Trophoblast cell (in vitro differentiated cells and primary cell): ENCODE measurements at regions not wholly inside any gene's neighbourhood (a gene's known extent, or its start where the extent isn't known, plus 50 kb on each side); places are given as distances from the start of the nearest gene placed in this dataset.
A peak's percentile ranks its signal among the peaks of the same experiment; 100 is the strongest.

Experiments
- DNase-seq, 2 donors: peaks; one replicate each; pipeline ENCODE4 v3.0.0-alpha.2; 2016
- H2AFZ ChIP-seq: 2 replicates; pipeline ENCODE4 v1.6.1; 2013; ENCODE audit warnings: low read length, moderate library complexity, mild to moderate bottlenecking; ENCODE audit not compliant: insufficient read depth, poor library complexity
- H2AK5ac ChIP-seq: 2 replicates; pipeline ENCODE4 v1.6.1; 2013; ENCODE audit warnings: mild to moderate bottlenecking, low read length
- H2BK120ac ChIP-seq: 2 replicates; pipeline ENCODE4 v1.6.1; 2013; ENCODE audit warnings: low read length, mild to moderate bottlenecking, moderate library complexity; ENCODE audit not compliant: insufficient read depth, poor library complexity
- H2BK12ac ChIP-seq: 2 replicates; pipeline ENCODE4 v1.6.1; 2013; ENCODE audit warnings: mild to moderate bottlenecking, low read length, moderate library complexity
- H2BK5ac ChIP-seq: 2 replicates; pipeline ENCODE4 v1.6.1; 2013; ENCODE audit warnings: low read length, low read depth, moderate library complexity, mild to moderate bottlenecking; ENCODE audit not compliant: poor library complexity
- H3K14ac ChIP-seq: 2 replicates; pipeline ENCODE4 v1.6.1; 2013; ENCODE audit warnings: mild to moderate bottlenecking, low read length
- H3K18ac ChIP-seq: 2 replicates; pipeline ENCODE4 v1.6.1; 2013; ENCODE audit warnings: mild to moderate bottlenecking, low read length
- H3K23ac ChIP-seq: 2 replicates; pipeline ENCODE4 v1.6.1; 2013; ENCODE audit warnings: low read length
- H3K27ac ChIP-seq: 2 replicates; pipeline ENCODE4 v1.5.1; 2013; ENCODE audit warnings: low read depth, mild to moderate bottlenecking, inconsistent platforms, low read length, moderate library complexity
- H3K27me3 ChIP-seq: 2 replicates; pipeline ENCODE4 v1.6.1; 2013; ENCODE audit warnings: inconsistent platforms, mild to moderate bottlenecking, low read length, moderate library complexity; ENCODE audit not compliant: insufficient read depth
- H3K36me3 ChIP-seq, 2 experiments: 1 replicate in 1 of 2; 2 replicates in 1 of 2; pipeline ENCODE4 v1.6.1; 2013; ENCODE audit warnings: low read length in 2 of 2, mild to moderate bottlenecking in 2 of 2, moderate library complexity in 1 of 2; ENCODE audit not compliant: insufficient read depth in 2 of 2, control insufficient read depth in 1 of 2
- H3K4ac ChIP-seq: 2 replicates; pipeline ENCODE4 v1.6.1; 2013; ENCODE audit warnings: low read depth, mild to moderate bottlenecking, low read length, moderate library complexity
- H3K4me1 ChIP-seq, 2 experiments: 1 replicate in 1 of 2; 2 replicates in 1 of 2; pipeline ENCODE4 v1.6.1; 2013; ENCODE audit warnings: low read length in 2 of 2, mild to moderate bottlenecking in 2 of 2, moderate library complexity in 1 of 2; ENCODE audit not compliant: insufficient read depth in 2 of 2, control insufficient read depth in 1 of 2
- H3K4me2 ChIP-seq: 2 replicates; pipeline ENCODE4 v1.6.1; 2013; ENCODE audit warnings: inconsistent platforms, mild to moderate bottlenecking, low read length, moderate library complexity
- H3K4me3 ChIP-seq: 2 replicates; pipeline ENCODE4 v1.5.1; 2013; ENCODE audit warnings: mild to moderate bottlenecking, low read depth, low read length, inconsistent platforms
- H3K79me1 ChIP-seq: one replicate; pipeline ENCODE4 v1.6.1; 2013; ENCODE audit warnings: low read length
- H3K79me2 ChIP-seq: 2 replicates; pipeline ENCODE4 v1.6.1; 2013; ENCODE audit warnings: low read length, mild to moderate bottlenecking; ENCODE audit not compliant: control insufficient read depth, insufficient read depth, poor library complexity
- H3K9ac ChIP-seq: 2 replicates; pipeline ENCODE4 v1.6.1; 2013; ENCODE audit warnings: mild to moderate bottlenecking, low read length
- H3K9me3 ChIP-seq: 2 replicates; pipeline ENCODE4 v1.6.1; 2013; ENCODE audit warnings: low read depth, mild to moderate bottlenecking, control low read depth, inconsistent platforms, low read length; ENCODE audit not compliant: insufficient read depth
- H4K12ac ChIP-seq: 2 replicates; pipeline ENCODE4 v1.6.1; 2013; ENCODE audit warnings: low read depth, mild to moderate bottlenecking, low read length, moderate library complexity
- H4K8ac ChIP-seq: 2 replicates; pipeline ENCODE4 v1.6.1; 2013; ENCODE audit warnings: low read depth, mild to moderate bottlenecking, low read length, moderate library complexity
- H4K91ac ChIP-seq: one replicate; pipeline ENCODE4 v1.6.1; 2013; ENCODE audit warnings: low read depth, mild to moderate bottlenecking, low read length, moderate library complexity
- WGBS: extraction: QIAGEN DNeasy Blood & Tissue Kit; methylation state at CpG from one replicate; pipeline ENCODE4 v1.1.7; 2013; ENCODE audit warnings: missing lambda C conversion rate; ENCODE audit not compliant: insufficient read length, insufficient coverage; ENCODE audit errors: extremely low coverage; 5-methylcytosine and 5-hydroxymethylcytosine counted together

GRCh38 chr5:10151656-10152055 is 98.0 kb downstream of the ATPSCKMT start:
- Histone ChIP-seq H3K27me3 (no peaks in the 10 kb centered on the region), H3K4ac (no peak overlapping the region), H4K91ac (no peak overlapping the region), H2AFZ (no peak overlapping the region), H2BK12ac (no peak overlapping the region), H2BK120ac (no peak overlapping the region), H3K18ac (no peak overlapping the region), H3K4me3 (no peak overlapping the region), H2BK5ac (no peak overlapping the region), H3K27ac (no peak overlapping the region), H3K14ac (no peak overlapping the region), H4K12ac (no peak overlapping the region), H3K79me2 (no peaks in the 10 kb centered on the region), H2AK5ac (no peak overlapping the region), H3K36me3 (no peaks in the 10 kb centered on the region), H3K4me2 (no peak overlapping the region), H3K79me1 (no peaks in the 10 kb centered on the region), H3K23ac (no peak overlapping the region), H3K9me3 (no peaks in the 10 kb centered on the region), H4K8ac (no peak overlapping the region), H3K4me1 (no peaks in the 10 kb centered on the region), H3K9ac (no peak overlapping the region)
- no CpG with 5 or more reads among the region's 3 CpGs for WGBS
- DNase-seq, result no peak

- Histone ChIP-seq H2BK120ac (no peak overlapping the region), H4K8ac (no peak overlapping the region), H3K23ac (no peak overlapping the region), H3K4me2 (no peak overlapping the region), H3K4me3 (no peak overlapping the region), H3K27ac (no peak overlapping the region), H2AK5ac (no peak overlapping the region), H3K9me3 (no peaks in the 10 kb centered on the region), H3K27me3 (no peaks in the 10 kb centered on the region), H3K36me3 (no peaks in the 10 kb centered on the region), H4K91ac (no peak overlapping the region), H3K79me1 (no peaks in the 10 kb centered on the region), H3K4ac (no peak overlapping the region), H3K4me1 (no peaks in the 10 kb centered on the region), H2BK5ac (no peak overlapping the region), H3K79me2 (no peaks in the 10 kb centered on the region), H2BK12ac (no peak overlapping the region), H3K14ac (no peak overlapping the region), H4K12ac (no peak overlapping the region), H2AFZ (no peak overlapping the region), H3K18ac (no peak overlapping the region), H3K9ac (no peak overlapping the region)
- no peak for DNase-seq
- WGBS, result no CpG with 5 or more reads among the region's 12 CpGs
Measured at GRCh38 chr5:10149911-10150310, 99.8 kb downstream of the ATPSCKMT start.

GRCh38 chr5:10145923-10146401 is 103.7 kb downstream of the ATPSCKMT start:
- H4K12ac ChIP-seq, result no peak overlapping the region
- no peak overlapping the region for H3K18ac ChIP-seq
- H2BK5ac ChIP-seq, result no peak overlapping the region
- H3K9ac ChIP-seq, result no peak overlapping the region
- no peak overlapping the region for H2BK12ac ChIP-seq
- no peak overlapping the region for H3K27ac ChIP-seq
- H3K79me1 ChIP-seq, result no peaks in the 10 kb centered on the region
- no peaks in the 10 kb centered on the region for H3K79me2 ChIP-seq
- H3K4me1 ChIP-seq, result no peaks in the 10 kb centered on the region
- H2AK5ac ChIP-seq, result no peak overlapping the region
- no peak overlapping the region for H3K4me3 ChIP-seq
- no peak overlapping the region for H3K4me2 ChIP-seq
- H3K9me3 ChIP-seq, result no peaks in the 10 kb centered on the region
- WGBS, result no CpG with 5 or more reads among the region's 6 CpGs
- H3K27me3 ChIP-seq, result no peaks in the 10 kb centered on the region
- no peak overlapping the region for H2AFZ ChIP-seq
- H4K8ac ChIP-seq, result no peak overlapping the region
- no peak overlapping the region for H2BK120ac ChIP-seq
- H3K14ac ChIP-seq, result no peak overlapping the region
- no peak overlapping the region for H3K4ac ChIP-seq
- no peaks in the 10 kb centered on the region for H3K36me3 ChIP-seq
- no peak overlapping the region for H4K91ac ChIP-seq
- H3K23ac ChIP-seq, result no peak overlapping the region
- peak; percentile 53 to 77 for DNase-seq

GRCh38 chr5:10144040-10144439 is 105.6 kb downstream of the ATPSCKMT start:
- no peak overlapping the region for H4K91ac ChIP-seq
- no peaks in the 10 kb centered on the region for H3K9me3 ChIP-seq
- H3K14ac ChIP-seq, result no peak overlapping the region
- no peak overlapping the region for H2BK120ac ChIP-seq
- H4K12ac ChIP-seq, result no peak overlapping the region
- H3K23ac ChIP-seq, result no peak overlapping the region
- no peak overlapping the region for H2BK5ac ChIP-seq
- no peak overlapping the region for H3K4me3 ChIP-seq
- no peaks in the 10 kb centered on the region for H3K27me3 ChIP-seq
- H3K18ac ChIP-seq, result no peak overlapping the region
- no peak overlapping the region for H2AK5ac ChIP-seq
- no peaks in the 10 kb centered on the region for H3K79me2 ChIP-seq
- no CpG with 5 or more reads among the region's 3 CpGs for WGBS
- H3K4me1 ChIP-seq, result no peaks in the 10 kb centered on the region
- no peak overlapping the region for H3K4me2 ChIP-seq
- no peak overlapping the region for H4K8ac ChIP-seq
- H3K4ac ChIP-seq, result no peak overlapping the region
- H3K36me3 ChIP-seq, result no peaks in the 10 kb centered on the region
- no peak overlapping the region for H2AFZ ChIP-seq
- H2BK12ac ChIP-seq, result no peak overlapping the region
- H3K79me1 ChIP-seq, result no peaks in the 10 kb centered on the region
- H3K9ac ChIP-seq, result no peak overlapping the region
- H3K27ac ChIP-seq, result no peak overlapping the region
- DNase-seq, result no peak
